ENCODE measurements at regions not wholly inside any gene's neighbourhood (a gene's known extent, or its start where the extent isn't known, plus 50 kb on each side); places are given as distances from the start of the nearest gene placed in this dataset.

GRCh38 chr7:8939446-8939845 is 506.0 kb downstream of the NXPH1 start:
- TF ChIP-seq CTCF (IDR thresholded peaks at IDR 0.05; ENCODE audit: low read depth, low read length) (no peak), EZH2phosphoT487 (IDR thresholded peaks at IDR 0.05; ENCODE audit: low read depth) (no peak)

All from OCI-LY3 (cell line).